ENCODE measurements at regions not wholly inside any gene's neighbourhood (a gene's known extent, or its start where the extent isn't known, plus 50 kb on each side); places are given as distances from the start of the nearest gene placed in this dataset.
"Not testable (repeated sequence)": the region's sequence is repeated elsewhere in the genome, so short reads cannot be mapped to it uniquely, and the experiment has no call there.

GRCh38 chr19:30288911-30289310 is 83.3 kb upstream of the ZNF536 start:
- Histone ChIP-seq H3K27me3 (no peaks in the 10 kb centered on the region), H3K4me1 (no peaks in the 10 kb centered on the region), H3K27ac (no peak overlapping the region), H3K9me3 (no peaks in the 10 kb centered on the region), H3K36me3 (no peaks in the 10 kb centered on the region), H3K4me3 (no peak overlapping the region)
- no peak for DNase-seq (ENCODE audit: low spot score in 2 of 2)
- intact Hi-C loops (cut with DNase I) = no loop called here
- TF ChIP-seq CTCF (IDR thresholded peaks at IDR 0.05) = no peak

GRCh38 chr19:30289336-30289735 is 82.8 kb upstream of the ZNF536 start:
- no peak for TF ChIP-seq CTCF (IDR thresholded peaks at IDR 0.05)
- Histone ChIP-seq H3K4me3 (no peak overlapping the region), H3K27ac (no peak overlapping the region), H3K9me3 (no peaks in the 10 kb centered on the region), H3K4me1 (no peaks in the 10 kb centered on the region), H3K36me3 (no peaks in the 10 kb centered on the region), H3K27me3 (no peaks in the 10 kb centered on the region)
- DNase-seq (ENCODE audit: low spot score in 2 of 2) = no peak
- intact Hi-C loops (cut with DNase I) = no loop called here

GRCh38 chr19:30290805-30291204 is 81.4 kb upstream of the ZNF536 start:
- DNase-seq (ENCODE audit: low spot score in 2 of 2); H3K9me3 ChIP-seq; H3K4me3 ChIP-seq; H3K27ac ChIP-seq; H3K4me1 ChIP-seq; H3K27me3 ChIP-seq; intact Hi-C loops (cut with DNase I); H3K36me3 ChIP-seq: not testable (repeated sequence)

GRCh38 chr19:30293051-30293785 is 79.0 kb upstream of the ZNF536 start:
- TF ChIP-seq CTCF (IDR thresholded peaks at IDR 0.05) = no peak
- no peak overlapping the region for H3K4me3 ChIP-seq
- H3K27ac ChIP-seq = no peak overlapping the region
- H3K27me3 ChIP-seq = no peaks in the 10 kb centered on the region
- no peaks in the 10 kb centered on the region for H3K4me1 ChIP-seq
- intact Hi-C loops (cut with DNase I) = no loop called here
- no peak for DNase-seq (ENCODE audit: low spot score in 2 of 2)
- H3K9me3 ChIP-seq = no peaks in the 10 kb centered on the region
- H3K36me3 ChIP-seq = no peaks in the 10 kb centered on the region

GRCh38 chr19:30297969-30298368 is 74.2 kb upstream of the ZNF536 start:
- Histone ChIP-seq H3K9me3 (no peaks in the 10 kb centered on the region), H3K4me1 (no peaks in the 10 kb centered on the region), H3K27me3 (no peaks in the 10 kb centered on the region), H3K36me3 (no peaks in the 10 kb centered on the region), H3K4me3 (no peak overlapping the region), H3K27ac (no peak overlapping the region)
- intact Hi-C loops (cut with DNase I) = no loop called here
- DNase-seq (ENCODE audit: low spot score in 2 of 2) = no peak
- TF ChIP-seq CTCF (IDR thresholded peaks at IDR 0.05) = no peak

GRCh38 chr19:30303131-30303654 is 69.0 kb upstream of the ZNF536 start:
- H3K4me3 ChIP-seq = no peak overlapping the region
- no peak overlapping the region for H3K27ac ChIP-seq
- DNase-seq (ENCODE audit: low spot score in 2 of 2) = no peak
- no peaks in the 10 kb centered on the region for H3K36me3 ChIP-seq
- no peaks in the 10 kb centered on the region for H3K27me3 ChIP-seq
- no peaks in the 10 kb centered on the region for H3K4me1 ChIP-seq
- H3K9me3 ChIP-seq = no peaks in the 10 kb centered on the region
- TF ChIP-seq CTCF (IDR thresholded peaks at IDR 0.05) = no peak
- intact Hi-C loops (cut with DNase I) = no loop called here
